ENCODE measurements at regions not wholly inside any gene's neighbourhood (a gene's known extent, or its start where the extent isn't known, plus 50 kb on each side); places are given as distances from the start of the nearest gene placed in this dataset.
"Not testable (repeated sequence)": the region's sequence is repeated elsewhere in the genome, so short reads cannot be mapped to it uniquely, and the experiment has no call there.

DNA sequence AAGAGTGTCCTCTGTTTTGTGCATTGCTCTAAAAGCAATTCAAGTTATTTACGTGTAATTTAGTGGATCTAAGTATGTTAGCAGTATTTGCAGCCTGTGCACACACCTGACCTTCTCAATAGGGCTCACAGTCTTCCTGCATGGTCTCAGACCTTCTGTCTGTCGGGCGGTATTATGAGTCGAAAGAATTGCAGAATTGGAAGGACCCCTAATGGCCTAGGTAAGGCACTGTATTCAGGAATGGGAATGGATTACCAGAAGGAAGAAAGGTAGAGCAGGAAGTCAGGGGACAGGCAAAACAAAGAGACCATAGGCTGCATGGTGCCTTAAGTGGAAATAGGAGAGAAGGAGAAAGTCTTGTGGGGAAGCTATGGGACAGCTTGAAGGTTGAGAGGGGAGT lies 341.6 kb downstream of the VRK1 start:
- no peaks in the 10 kb centered on the region for H3K4me1 Mint-ChIP-seq
- no peak for DNase-seq
- H3K27me3 Mint-ChIP-seq (ENCODE audit: low read depth, poor library complexity): peaks cover 16% of the 10 kb centered on the region

DNA sequence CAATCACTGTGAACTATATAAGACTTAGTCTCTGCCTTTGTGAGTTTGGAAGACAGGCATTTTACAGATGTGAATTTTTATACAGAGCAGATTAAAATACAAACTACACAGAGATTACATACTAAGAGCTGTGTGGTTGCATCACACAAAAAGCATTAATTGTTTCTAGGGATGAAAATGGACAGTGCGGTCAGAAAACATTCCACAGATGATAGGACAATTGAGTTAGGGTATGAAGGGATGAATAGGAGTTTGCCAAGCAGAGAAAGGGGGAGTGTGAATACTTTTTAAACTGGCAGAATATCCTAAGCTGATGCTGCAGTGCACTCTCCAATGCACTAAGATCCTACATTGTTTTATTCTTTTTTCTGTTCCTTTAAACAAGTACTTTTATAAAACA lies 345.8 kb downstream of the VRK1 start:
- no peak overlapping the region for H3K27ac Mint-ChIP-seq
- TF ChIP-seq, protein P1, sequence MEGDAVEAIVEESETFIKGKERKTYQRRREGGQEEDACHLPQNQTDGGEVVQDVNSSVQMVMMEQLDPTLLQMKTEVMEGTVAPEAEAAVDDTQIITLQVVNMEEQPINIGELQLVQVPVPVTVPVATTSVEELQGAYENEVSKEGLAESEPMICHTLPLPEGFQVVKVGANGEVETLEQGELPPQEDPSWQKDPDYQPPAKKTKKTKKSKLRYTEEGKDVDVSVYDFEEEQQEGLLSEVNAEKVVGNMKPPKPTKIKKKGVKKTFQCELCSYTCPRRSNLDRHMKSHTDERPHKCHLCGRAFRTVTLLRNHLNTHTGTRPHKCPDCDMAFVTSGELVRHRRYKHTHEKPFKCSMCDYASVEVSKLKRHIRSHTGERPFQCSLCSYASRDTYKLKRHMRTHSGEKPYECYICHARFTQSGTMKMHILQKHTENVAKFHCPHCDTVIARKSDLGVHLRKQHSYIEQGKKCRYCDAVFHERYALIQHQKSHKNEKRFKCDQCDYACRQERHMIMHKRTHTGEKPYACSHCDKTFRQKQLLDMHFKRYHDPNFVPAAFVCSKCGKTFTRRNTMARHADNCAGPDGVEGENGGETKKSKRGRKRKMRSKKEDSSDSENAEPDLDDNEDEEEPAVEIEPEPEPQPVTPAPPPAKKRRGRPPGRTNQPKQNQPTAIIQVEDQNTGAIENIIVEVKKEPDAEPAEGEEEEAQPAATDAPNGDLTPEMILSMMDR (IDR thresholded peaks at IDR 0.05): no peak
- no peak overlapping the region for H3K4me3 Mint-ChIP-seq
- DNase-seq: no peak
- H3K27me3 Mint-ChIP-seq (ENCODE audit: low read depth, poor library complexity): peaks cover 17% of the 10 kb centered on the region
- no peaks in the 10 kb centered on the region for H3K4me1 Mint-ChIP-seq
- no peaks in the 10 kb centered on the region for H3K36me3 Mint-ChIP-seq (ENCODE audit: low read depth)
- no peaks in the 10 kb centered on the region for H3K9me3 Mint-ChIP-seq

More for the DNA sequence above, 341.6 kb downstream of the VRK1 start:
- no peaks in the 10 kb centered on the region for H3K36me3 Mint-ChIP-seq (ENCODE audit: low read depth)
- peaks cover 12% of the 10 kb centered on the region for H3K9me3 Mint-ChIP-seq
- TF ChIP-seq, protein P1 (IDR thresholded peaks at IDR 0.05): no peak
- no peak overlapping the region for H3K27ac Mint-ChIP-seq
- no peak overlapping the region for H3K4me3 Mint-ChIP-seq

DNA sequence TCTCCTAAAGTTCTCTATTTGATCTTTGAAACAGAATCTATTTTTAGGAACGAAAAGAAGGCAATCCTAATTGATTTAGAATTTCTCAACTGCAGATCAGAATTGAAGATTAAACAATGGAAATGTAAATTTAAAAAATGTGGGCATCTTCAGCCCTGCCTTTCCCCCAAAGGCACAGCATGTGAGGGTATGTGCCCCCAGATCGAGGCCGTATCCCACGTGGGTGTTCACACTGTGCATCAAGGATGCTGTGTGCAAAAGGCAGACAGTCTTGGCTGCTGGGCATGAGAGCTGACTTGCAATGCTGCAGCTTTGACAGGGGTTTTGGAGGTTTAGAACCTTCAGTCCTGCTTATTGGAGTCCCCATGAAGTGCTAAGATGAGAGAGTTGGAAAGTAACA lies 346.3 kb downstream of the VRK1 start:
- Mint-ChIP-seq H3K27ac (no peak overlapping the region), H3K4me1 (no peaks in the 10 kb centered on the region), H3K4me3 (no peak overlapping the region), H3K27me3 (ENCODE audit: low read depth, poor library complexity) (peaks cover 17% of the 10 kb centered on the region), H3K9me3 (no peaks in the 10 kb centered on the region), H3K36me3 (ENCODE audit: low read depth) (no peaks in the 10 kb centered on the region)
- TF ChIP-seq, protein P1 (IDR thresholded peaks at IDR 0.05): no peak
- DNase-seq: no peak

DNA sequence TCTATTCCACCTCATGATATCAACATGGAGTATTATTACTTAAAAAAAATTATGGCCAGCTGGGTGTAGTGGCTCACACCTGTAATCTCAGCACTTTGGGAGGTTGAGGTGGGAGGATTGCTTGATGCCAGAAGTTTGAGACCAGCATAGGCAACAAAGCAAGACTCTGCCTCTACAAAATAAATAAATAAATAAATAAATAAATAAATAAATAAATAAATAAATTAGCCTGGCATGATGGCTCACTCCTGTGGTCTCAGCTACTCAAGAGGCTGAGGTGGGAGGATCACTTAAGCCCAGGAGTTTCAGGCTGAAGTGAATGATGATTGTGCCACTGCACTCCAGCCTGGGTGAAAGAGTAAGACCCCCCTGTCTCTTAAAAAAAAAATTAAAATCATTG lies 350.8 kb downstream of the VRK1 start:
- H3K9me3 Mint-ChIP-seq; H3K27ac Mint-ChIP-seq; H3K4me3 Mint-ChIP-seq; H3K36me3 Mint-ChIP-seq (ENCODE audit: low read depth); H3K4me1 Mint-ChIP-seq; DNase-seq: not testable (repeated sequence)
- peaks cover 22% of the 10 kb centered on the region for H3K27me3 Mint-ChIP-seq (ENCODE audit: low read depth, poor library complexity)

DNA sequence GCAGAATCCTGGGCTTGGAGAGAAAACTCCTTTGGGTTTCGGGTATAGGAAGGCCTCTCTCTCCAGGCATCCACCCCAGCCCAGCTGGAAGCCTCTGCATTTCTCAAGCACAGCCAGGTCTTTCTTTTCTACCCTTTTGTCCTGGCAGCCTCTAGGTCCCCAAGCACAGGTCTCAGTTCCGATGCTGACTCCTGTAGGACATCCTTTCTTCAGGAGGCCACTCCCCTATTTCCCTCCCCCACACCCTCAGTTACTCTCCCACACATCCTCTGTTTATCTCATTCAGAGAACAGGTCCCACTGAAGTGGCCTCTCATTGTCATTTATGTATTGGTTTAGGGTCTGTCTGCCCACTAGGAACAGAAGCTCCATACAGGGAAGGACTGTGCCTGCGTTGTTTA lies 352.6 kb downstream of the VRK1 start:
- no peak for DNase-seq
- TF ChIP-seq, protein P1 (IDR thresholded peaks at IDR 0.05): no peak
- Mint-ChIP-seq H3K4me1 (peaks cover 5% of the 10 kb centered on the region), H3K27ac (peak overlapping the region; percentile 41), H3K27me3 (ENCODE audit: low read depth, poor library complexity) (peaks cover 39% of the 10 kb centered on the region), H3K4me3 (no peak overlapping the region), H3K9me3 (no peaks in the 10 kb centered on the region), H3K36me3 (ENCODE audit: low read depth) (no peaks in the 10 kb centered on the region)

DNA sequence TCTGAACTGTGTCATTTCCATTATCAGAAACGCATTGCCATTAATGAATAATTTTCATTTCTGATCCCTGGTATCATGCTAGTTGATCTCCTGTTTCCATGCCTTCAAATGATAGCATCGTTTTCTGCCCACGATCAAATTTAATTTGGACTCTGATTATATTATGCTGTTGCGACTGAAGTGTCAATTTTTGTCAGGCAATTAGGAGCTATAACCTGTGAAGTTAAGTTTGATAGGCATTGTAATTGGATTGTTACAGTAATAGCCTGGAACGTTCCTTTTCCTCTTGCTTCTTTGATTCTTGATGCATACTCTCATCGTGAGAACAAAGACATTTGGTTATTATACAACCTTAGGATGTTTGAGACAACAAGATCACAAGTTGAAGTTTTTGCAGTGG lies 356.3 kb downstream of the VRK1 start:
- Mint-ChIP-seq H3K27ac (no peak overlapping the region), H3K4me3 (no peak overlapping the region), H3K27me3 (ENCODE audit: low read depth, poor library complexity) (peaks cover 52% of the 10 kb centered on the region), H3K9me3 (peaks cover 3% of the 10 kb centered on the region), H3K36me3 (ENCODE audit: low read depth) (no peaks in the 10 kb centered on the region), H3K4me1 (peaks cover 5% of the 10 kb centered on the region)
- TF ChIP-seq, protein P1 (IDR thresholded peaks at IDR 0.05): no peak
- DNase-seq: no peak

Measured in nephron progenitor cell (in vitro differentiated cells).